GM18498 (cell line): ENCODE measurements at regions not wholly inside any gene's neighbourhood (a gene's known extent, or its start where the extent isn't known, plus 50 kb on each side); places are given as distances from the start of the nearest gene placed in this dataset.

Experiments
- ATAC-seq: cut with Tn5 transposase; IDR thresholded peaks from one replicate; pipeline ENCODE4 v1.9.1; 2021; ENCODE audit warnings: mild to moderate bottlenecking, moderate library complexity; ENCODE audit not compliant: unreplicated experiment

DNA sequence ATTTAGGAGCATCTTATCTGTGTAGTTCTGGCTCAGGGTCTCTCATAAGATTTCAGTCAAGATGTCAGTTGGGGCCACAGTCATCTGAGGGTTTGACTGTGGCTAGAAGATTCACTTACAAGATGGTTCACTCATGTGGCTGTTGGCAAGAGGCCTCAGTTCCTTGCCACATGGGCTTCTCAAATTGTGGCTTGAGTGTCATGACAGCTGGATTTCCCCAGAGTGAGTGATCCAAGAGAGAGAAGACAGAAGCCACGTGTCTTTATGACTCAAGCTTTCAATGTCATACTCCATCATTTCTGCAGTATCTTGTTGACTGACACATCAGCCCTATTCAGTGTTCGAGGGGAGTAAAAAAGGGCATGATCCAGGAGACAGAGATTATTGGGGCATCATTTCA is 131.3 kb upstream of the AP1S2 start:
- ATAC-seq = no peak

- ATAC-seq = no peak
Measured at GRCh38 chrX:15983034-15983433, 128.4 kb upstream of the AP1S2 start.

- ATAC-seq = no peak
Measured at GRCh38 chrX:15977644-15978043, 123.0 kb upstream of the AP1S2 start.

DNA sequence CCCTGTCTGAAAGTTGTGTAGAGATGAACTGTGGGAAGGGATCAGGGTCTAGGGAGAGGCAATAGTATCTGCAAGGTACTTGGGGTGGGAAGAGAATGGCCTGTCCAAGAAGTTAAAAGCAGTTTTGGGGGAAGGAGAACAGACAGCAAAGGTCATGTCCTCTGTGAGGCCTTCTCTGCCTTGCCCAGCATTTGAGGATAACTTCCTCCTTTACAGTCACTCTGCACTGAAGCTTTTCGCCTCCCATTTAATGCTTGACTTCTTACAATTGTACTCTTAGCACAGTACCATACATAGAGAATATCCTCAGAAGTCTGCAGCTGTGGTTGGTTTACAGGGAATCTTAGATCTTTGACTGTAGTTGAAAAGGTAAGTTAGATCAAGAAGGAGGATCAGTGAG is 121.8 kb upstream of the AP1S2 start:
- ATAC-seq = no peak

GRCh38 chrX:15973946-15974345 is 119.3 kb upstream of the AP1S2 start:
- no peak for ATAC-seq

DNA sequence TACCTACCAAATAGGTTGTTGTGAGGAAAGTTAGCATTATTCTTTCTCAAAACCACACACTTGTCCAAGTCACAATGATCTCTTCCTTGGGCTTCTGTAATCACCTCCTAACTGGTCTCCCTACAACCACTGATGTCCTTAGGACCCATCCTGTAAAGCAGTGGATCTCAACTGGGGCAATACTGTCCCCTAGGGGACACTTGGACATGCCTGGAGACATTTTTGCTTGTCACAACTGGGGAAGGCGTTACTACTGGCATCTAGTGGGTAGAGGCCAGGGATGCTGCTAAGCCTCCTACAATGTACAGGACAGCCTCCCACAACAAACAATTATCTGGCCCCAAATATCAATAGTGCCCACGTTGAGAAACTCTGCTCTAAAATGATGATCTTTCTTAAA is 118.7 kb upstream of the AP1S2 start:
- no peak for ATAC-seq

DNA sequence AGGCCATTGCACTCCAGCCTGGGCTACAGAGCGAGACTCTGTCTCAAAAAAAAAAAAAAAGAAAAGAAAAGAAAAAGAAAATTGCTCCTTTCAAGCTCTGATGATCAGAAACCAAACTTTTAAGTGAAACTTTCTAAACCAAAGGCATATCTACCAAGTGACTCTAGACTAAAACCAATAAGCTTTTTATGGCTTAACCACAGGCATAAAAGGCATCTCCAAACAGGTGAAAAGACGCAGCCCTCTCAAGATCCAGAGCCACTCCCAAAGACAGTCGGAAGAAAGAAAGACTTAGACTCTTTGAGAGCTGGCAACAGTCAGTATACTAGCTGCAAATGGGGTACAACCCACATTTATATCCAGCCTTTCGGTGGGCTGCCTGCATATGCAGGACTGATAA is 117.1 kb upstream of the AP1S2 start:
- ATAC-seq = no peak

GRCh38 chrX:15963858-15964257 is 109.2 kb upstream of the AP1S2 start:
- no peak for ATAC-seq

DNA sequence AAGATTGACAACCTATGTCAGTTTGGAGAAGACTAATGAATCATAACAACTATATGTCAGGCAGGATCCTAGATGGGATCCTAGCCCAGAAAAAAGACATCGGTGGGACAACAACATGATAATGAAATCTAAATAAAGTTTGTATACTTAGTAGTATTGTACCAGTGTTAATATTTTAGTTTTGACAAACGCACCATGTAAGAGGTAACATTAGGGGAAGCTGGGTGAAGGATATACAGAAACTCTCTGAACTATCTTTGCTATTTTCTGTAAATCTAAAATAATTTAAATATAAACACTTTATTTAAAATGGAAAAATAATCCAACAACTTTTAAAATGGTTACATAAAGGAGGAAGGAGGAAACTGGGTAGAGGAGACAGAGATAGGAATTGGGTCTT is 105.6 kb upstream of the AP1S2 start:
- no peak for ATAC-seq

GRCh38 chrX:15956681-15957080 is 102.1 kb upstream of the AP1S2 start:
- ATAC-seq = no peak

DNA sequence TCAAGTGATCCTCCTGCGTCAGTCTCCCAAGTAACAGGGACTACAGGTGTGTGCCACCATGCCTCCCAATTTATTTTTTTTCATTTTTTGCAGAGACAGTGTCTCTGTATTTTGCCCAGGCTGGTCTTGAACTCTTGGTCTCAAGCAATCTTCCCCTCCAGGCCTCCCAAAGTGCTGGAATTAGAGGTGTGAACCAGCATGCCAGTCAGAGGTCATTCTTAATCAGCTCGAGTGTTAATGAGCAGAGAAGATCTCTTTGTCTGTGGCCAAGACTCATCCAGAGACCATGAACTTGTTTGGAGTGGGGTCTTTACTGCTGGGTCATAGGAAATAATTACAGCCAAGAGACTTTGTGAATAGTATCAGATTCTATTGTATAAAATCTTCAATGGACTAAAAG is 99.2 kb upstream of the AP1S2 start:
- no peak for ATAC-seq

GRCh38 chrX:15952212-15952611 is 97.6 kb upstream of the AP1S2 start:
- ATAC-seq = no peak

GRCh38 chrX:15948318-15948660 is 93.7 kb upstream of the AP1S2 start:
- ATAC-seq = no peak

DNA sequence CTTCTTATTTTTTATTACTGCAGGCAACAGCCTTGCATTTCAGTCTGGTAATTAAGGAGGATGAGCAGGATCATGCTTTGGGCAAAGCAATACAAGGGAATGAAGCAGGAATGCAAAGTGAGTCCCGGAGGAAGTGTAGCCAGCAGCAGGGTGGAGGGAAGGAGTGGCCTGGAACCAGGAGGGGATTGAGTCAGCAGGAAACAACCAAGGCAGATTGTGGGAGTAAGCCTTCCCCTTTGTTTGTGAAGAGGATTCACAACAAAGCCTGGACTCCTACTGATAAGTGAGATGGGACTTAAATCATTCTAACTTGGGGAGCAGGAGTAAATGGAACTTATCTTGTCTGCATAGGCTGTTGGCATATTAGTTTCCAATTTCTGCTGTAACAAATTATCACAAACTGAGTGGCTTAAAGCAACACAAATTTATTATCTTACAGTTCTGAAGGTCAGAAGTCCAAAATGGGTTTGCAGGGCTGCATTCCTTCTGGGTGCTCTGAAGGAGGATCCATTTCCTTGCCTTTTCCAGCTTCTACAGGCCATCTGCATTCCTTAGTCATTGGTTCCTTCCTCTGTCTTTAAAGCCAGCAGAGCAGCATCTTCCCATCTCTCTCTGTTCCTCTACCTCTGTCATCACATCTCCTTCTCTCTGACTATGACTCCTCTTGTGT is 93.2 kb upstream of the AP1S2 start:
- no peak for ATAC-seq

GRCh38 chrX:15946783-15947580 is 92.4 kb upstream of the AP1S2 start:
- no peak for ATAC-seq

DNA sequence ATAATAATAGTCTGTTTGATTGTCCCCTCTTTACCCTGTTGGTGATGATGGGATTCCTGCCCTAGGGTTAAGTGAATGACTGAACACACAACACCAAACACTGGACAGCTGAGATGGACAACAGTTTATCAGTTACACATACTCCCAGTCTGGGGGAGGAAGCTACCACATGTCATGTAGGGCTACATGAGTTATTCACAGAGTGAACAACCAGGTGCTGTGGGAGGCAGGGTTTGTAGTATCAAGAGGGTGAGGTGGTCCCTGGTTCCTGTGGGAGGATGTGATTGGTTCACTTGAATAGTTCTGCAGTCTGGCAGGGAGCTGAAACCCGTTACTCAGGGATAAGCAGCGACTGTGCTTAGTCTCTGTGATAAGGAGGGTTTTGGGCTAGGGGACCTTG is 88.8 kb upstream of the AP1S2 start:
- no peak for ATAC-seq

DNA sequence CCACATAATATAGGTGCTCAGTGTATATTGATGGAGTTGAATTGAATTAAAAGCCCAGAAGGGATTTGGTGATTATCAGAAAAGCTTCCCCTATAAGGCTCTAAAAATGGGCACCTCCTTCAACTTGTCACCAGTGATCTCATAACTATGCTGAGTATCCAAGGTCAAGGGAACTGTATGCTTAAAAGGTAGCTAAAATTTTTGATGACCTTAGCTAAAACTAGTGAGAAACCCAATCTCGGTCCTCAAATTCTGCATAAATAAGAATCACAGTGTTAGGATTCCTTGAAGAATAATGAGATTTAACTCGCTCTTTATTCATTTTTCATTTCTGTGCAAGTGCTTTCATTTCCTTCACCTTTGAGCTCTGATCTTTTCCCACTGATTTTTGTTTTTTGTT is 87.7 kb upstream of the AP1S2 start:
- ATAC-seq = no peak

DNA sequence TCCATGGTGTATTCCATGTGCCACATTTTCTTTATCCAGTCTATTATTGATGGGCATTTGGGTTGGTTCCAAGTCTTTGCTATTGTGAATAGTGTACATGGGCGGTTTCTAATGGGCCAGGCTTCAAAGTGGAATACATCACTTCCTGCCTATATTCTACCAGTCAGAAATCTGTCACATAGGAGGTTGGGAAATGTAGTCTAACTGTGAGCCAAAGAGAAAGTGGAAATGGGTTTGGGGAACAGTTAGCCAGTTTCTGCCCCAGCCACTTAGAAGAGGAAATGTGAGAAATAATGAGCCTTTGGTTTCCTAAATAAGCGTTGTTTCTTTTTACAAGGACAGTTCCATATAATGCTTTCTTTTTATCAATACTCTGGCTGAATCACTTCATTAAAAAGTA is 85.1 kb upstream of the AP1S2 start:
- ATAC-seq = no peak

- no peak for ATAC-seq
Measured at GRCh38 chrX:15938072-15938471, 83.5 kb upstream of the AP1S2 start.

DNA sequence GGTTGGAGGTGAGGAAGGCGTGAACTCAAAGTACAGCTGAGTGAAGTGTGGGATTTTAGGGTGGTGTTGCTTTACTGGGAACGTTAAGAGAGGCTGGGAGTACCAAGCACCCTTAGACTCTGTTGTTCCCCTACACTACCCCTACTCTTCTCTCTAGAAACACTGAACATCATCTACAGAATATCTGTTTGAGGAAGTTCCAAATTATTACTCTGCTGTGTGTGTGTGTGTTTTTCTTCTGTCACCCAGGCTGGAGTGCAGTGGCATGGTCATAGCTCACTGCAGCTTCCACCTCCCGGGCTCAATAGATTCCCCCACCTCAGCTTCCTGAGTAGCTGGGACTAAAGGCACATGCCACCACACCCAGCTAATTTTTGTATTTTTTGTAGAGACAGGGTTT is 76.7 kb upstream of the AP1S2 start:
- no peak for ATAC-seq

DNA sequence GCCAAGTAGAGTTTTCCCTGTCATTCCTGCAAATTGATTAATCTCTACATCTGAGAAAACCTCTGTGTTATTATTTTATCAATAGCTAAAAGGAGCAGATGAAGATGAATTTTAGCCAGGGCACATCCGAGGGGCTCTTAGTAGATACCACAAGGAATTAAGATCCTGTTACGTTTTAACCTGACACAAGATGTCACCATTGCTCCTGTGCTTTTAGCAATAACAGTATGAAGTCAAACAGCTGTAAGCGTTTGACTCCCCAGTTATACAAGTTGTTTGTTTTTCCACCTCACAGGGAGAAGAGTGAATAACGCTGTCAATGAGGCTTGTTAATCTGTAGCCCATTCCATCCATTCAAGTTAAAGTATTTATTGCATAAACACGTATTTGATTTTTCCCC is 76.0 kb upstream of the AP1S2 start:
- no peak for ATAC-seq

GRCh38 chrX:15929194-15929593 is 74.6 kb upstream of the AP1S2 start:
- ATAC-seq = no peak

GRCh38 chrX:15926622-15927021 is 72.0 kb upstream of the AP1S2 start:
- no peak for ATAC-seq
